ENCODE measurements at regions not wholly inside any gene's neighbourhood (a gene's known extent, or its start where the extent isn't known, plus 50 kb on each side); places are given as distances from the start of the nearest gene placed in this dataset.
"Not testable (repeated sequence)": the region's sequence is repeated elsewhere in the genome, so short reads cannot be mapped to it uniquely, and the experiment has no call there.

DNA sequence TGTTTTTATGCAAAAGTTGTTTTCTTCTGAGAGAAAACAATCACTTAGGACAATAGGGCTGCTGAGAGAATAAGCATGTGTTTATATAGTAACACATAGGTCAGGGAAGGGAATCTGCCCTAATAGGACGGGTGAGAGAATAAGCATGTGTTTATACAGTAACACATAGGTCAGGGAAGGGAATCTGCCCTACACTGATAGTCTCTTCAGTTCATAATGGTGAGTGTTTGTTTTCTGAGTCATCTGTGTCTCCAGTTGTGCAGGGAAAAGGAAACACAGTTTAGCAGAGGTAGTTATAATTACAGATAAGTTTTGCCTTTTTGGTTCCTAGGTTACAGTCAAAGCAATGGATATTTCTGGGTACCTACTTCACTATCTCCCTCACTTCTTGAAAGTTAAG, 252.3 kb upstream of the CA10 start:
- Histone ChIP-seq H3K36me3 (ENCODE audit: insufficient read depth, low read length, poor library complexity, severe bottlenecking) (no peaks in the 10 kb centered on the region), H3K27me3 (replicated peaks; ENCODE audit: insufficient read depth, low read depth, low read length, poor library complexity) (no peaks in the 10 kb centered on the region), H3K27ac (ENCODE audit: low read depth, low read length, poor library complexity, severe bottlenecking) (no peak overlapping the region), H3K4me3 (ENCODE audit: low read depth, low read length, poor library complexity, severe bottlenecking) (no peak overlapping the region), H3K4me1 (ENCODE audit: insufficient read depth, low read length, poor library complexity, severe bottlenecking) (no peaks in the 10 kb centered on the region), H3K9me3 (ENCODE audit: low read depth, low read length, poor library complexity, severe bottlenecking) (no peaks in the 10 kb centered on the region)
- TF ChIP-seq, protein P1, sequence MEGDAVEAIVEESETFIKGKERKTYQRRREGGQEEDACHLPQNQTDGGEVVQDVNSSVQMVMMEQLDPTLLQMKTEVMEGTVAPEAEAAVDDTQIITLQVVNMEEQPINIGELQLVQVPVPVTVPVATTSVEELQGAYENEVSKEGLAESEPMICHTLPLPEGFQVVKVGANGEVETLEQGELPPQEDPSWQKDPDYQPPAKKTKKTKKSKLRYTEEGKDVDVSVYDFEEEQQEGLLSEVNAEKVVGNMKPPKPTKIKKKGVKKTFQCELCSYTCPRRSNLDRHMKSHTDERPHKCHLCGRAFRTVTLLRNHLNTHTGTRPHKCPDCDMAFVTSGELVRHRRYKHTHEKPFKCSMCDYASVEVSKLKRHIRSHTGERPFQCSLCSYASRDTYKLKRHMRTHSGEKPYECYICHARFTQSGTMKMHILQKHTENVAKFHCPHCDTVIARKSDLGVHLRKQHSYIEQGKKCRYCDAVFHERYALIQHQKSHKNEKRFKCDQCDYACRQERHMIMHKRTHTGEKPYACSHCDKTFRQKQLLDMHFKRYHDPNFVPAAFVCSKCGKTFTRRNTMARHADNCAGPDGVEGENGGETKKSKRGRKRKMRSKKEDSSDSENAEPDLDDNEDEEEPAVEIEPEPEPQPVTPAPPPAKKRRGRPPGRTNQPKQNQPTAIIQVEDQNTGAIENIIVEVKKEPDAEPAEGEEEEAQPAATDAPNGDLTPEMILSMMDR (conservative IDR thresholded peaks at IDR 0.05; ENCODE audit: low read depth, low read length): no peak
- no peak for TF ChIP-seq EZH2 (IDR thresholded peaks at IDR 0.05; ENCODE audit: borderline replicate concordance, low read depth, low read length, poor library complexity, severe bottlenecking)
- intact Hi-C loops (cut with micrococcal nuclease; ENCODE audit: unreplicated experiment): no loop called here
- no peak for DNase-seq (ENCODE audit: low spot score)
- ChIA-PET POLR2A (ENCODE audit: low non-redundant PET) (no interaction called here), CTCF (no interaction called here)
- no TSS peak for BruUV-seq (replicated peaks)

DNA sequence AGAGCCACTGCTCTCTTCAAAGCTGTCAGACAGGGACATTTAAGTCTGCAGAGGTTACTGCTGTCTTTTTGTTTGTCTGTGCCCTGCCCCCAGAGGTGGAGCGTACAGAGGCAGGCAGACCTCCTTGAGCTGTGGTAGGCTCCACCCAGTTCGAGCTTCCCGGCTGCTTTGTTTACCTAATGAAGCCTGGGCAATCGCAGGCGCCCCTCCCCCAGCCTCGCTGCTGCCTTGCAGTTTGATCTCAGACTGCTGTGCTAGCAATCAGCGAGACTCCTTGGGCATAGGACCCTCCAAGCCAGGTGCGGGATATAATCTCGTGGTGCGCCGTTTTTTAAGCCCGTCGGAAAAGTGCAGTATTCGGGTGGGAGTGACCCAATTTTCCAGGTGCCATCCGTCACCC, 250.7 kb upstream of the CA10 start:
- H3K4me1 ChIP-seq (ENCODE audit: insufficient read depth, low read length, poor library complexity, severe bottlenecking); H3K27me3 ChIP-seq (replicated peaks; ENCODE audit: insufficient read depth, low read depth, low read length, poor library complexity); H3K27ac ChIP-seq (ENCODE audit: low read depth, low read length, poor library complexity, severe bottlenecking); DNase-seq (ENCODE audit: low spot score); BruUV-seq (replicated peaks); intact Hi-C loops (cut with micrococcal nuclease; ENCODE audit: unreplicated experiment); H3K9me3 ChIP-seq (ENCODE audit: low read depth, low read length, poor library complexity, severe bottlenecking); H3K36me3 ChIP-seq (ENCODE audit: insufficient read depth, low read length, poor library complexity, severe bottlenecking); POLR2A ChIA-PET (ENCODE audit: low non-redundant PET); H3K4me3 ChIP-seq (ENCODE audit: low read depth, low read length, poor library complexity, severe bottlenecking); CTCF ChIA-PET: not testable (repeated sequence)

DNA sequence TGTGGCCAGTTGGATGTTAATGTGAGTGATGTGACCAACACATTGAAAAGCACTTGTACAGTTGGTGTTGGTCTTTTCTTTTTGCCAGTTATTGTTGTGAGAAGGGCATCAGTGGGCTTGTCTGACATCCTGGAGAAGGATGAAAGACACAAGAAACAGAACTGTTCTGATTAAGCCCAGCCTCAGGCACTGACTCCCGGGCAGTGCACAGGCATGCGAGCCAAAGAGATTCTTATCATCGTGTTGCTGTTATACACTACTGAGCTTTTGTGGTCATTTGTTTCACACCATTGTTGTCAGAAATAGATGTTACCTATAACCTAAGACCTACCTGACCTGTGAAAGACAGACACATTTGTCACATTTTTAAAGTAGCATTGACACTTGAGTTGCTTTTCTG, 236.8 kb upstream of the CA10 start:
- no peaks in the 10 kb centered on the region for H3K27me3 ChIP-seq (replicated peaks; ENCODE audit: insufficient read depth, low read depth, low read length, poor library complexity)
- intact Hi-C loops (cut with micrococcal nuclease; ENCODE audit: unreplicated experiment): no loop called here
- H3K36me3 ChIP-seq (ENCODE audit: insufficient read depth, low read length, poor library complexity, severe bottlenecking): no peaks in the 10 kb centered on the region
- H3K4me3 ChIP-seq (ENCODE audit: low read depth, low read length, poor library complexity, severe bottlenecking): no peak overlapping the region
- no peaks in the 10 kb centered on the region for H3K4me1 ChIP-seq (ENCODE audit: insufficient read depth, low read length, poor library complexity, severe bottlenecking)
- TF ChIP-seq EZH2 (IDR thresholded peaks at IDR 0.05; ENCODE audit: borderline replicate concordance, low read depth, low read length, poor library complexity, severe bottlenecking): no peak
- TF ChIP-seq, protein P1 (conservative IDR thresholded peaks at IDR 0.05; ENCODE audit: low read depth, low read length): no peak
- ChIA-PET POLR2A (ENCODE audit: low non-redundant PET) (no interaction called here), CTCF (no interaction called here)
- BruUV-seq (replicated peaks): no TSS peak
- no peak overlapping the region for H3K27ac ChIP-seq (ENCODE audit: low read depth, low read length, poor library complexity, severe bottlenecking)
- no peaks in the 10 kb centered on the region for H3K9me3 ChIP-seq (ENCODE audit: low read depth, low read length, poor library complexity, severe bottlenecking)
- DNase-seq (ENCODE audit: low spot score): no peak

DNA sequence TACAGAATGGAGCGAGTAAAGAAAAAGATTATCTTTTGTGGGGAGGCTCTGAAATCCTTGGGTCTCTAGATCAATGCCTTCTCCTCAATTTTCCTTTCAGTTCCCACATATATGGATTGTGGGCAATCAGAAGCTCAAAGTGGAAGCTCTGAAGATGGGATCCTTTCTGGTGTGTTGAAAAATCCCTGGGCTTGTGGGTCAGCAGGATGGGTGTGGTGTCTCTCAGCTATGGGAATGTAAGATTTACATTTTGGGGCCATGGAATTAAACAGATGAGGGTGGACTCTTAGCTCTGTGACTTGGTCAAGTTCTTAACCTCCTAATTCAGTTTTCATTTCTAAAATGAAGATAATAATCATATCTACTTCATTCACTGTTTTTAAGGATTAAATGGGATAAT, 231.9 kb upstream of the CA10 start:
- BruUV-seq (replicated peaks): no TSS peak
- no peak overlapping the region for H3K4me3 ChIP-seq (ENCODE audit: low read depth, low read length, poor library complexity, severe bottlenecking)
- no peaks in the 10 kb centered on the region for H3K27me3 ChIP-seq (replicated peaks; ENCODE audit: insufficient read depth, low read depth, low read length, poor library complexity)
- H3K4me1 ChIP-seq (ENCODE audit: insufficient read depth, low read length, poor library complexity, severe bottlenecking): no peaks in the 10 kb centered on the region
- no peaks in the 10 kb centered on the region for H3K9me3 ChIP-seq (ENCODE audit: low read depth, low read length, poor library complexity, severe bottlenecking)
- intact Hi-C loops (cut with micrococcal nuclease; ENCODE audit: unreplicated experiment): no loop called here
- POLR2A ChIA-PET (ENCODE audit: low non-redundant PET): no interaction called here
- no peaks in the 10 kb centered on the region for H3K36me3 ChIP-seq (ENCODE audit: insufficient read depth, low read length, poor library complexity, severe bottlenecking)
- TF ChIP-seq, protein P1 (conservative IDR thresholded peaks at IDR 0.05; ENCODE audit: low read depth, low read length): no peak
- TF ChIP-seq EZH2 (IDR thresholded peaks at IDR 0.05; ENCODE audit: borderline replicate concordance, low read depth, low read length, poor library complexity, severe bottlenecking): no peak
- CTCF ChIA-PET: no interaction called here
- DNase-seq (ENCODE audit: low spot score): no peak
- H3K27ac ChIP-seq (ENCODE audit: low read depth, low read length, poor library complexity, severe bottlenecking): no peak overlapping the region

Measured in A673 (cell line).